ENCODE measurements at regions not wholly inside any gene's neighbourhood (a gene's known extent, or its start where the extent isn't known, plus 50 kb on each side); places are given as distances from the start of the nearest gene placed in this dataset.

- no peak for DNase-seq
These were observed 767.9 kb upstream of the ID2 start for GRCh38 chr2:7913974-7914373.

- no peak for DNase-seq
These were observed 766.4 kb upstream of the ID2 start for GRCh38 chr2:7915302-7916091.

- DNase-seq: no peak
These were observed 765.2 kb upstream of the ID2 start for GRCh38 chr2:7916670-7917069.

GRCh38 chr2:7919510-7919909 lies 762.3 kb upstream of the ID2 start:
- no peak for DNase-seq

- DNase-seq: no peak
These were observed 757.7 kb upstream of the ID2 start for GRCh38 chr2:7924023-7924762.

GRCh38 chr2:7925506-7925905 lies 756.4 kb upstream of the ID2 start:
- DNase-seq: no peak

GRCh38 chr2:7927691-7928090 lies 754.2 kb upstream of the ID2 start:
- no peak for DNase-seq

- no peak for DNase-seq
These were observed 752.6 kb upstream of the ID2 start for GRCh38 chr2:7929281-7929680.

- no peak for DNase-seq
These were observed 750.8 kb upstream of the ID2 start for GRCh38 chr2:7930800-7931635.

GRCh38 chr2:7931808-7932207 lies 750.0 kb upstream of the ID2 start:
- no peak for DNase-seq

GRCh38 chr2:7933672-7934071 lies 748.2 kb upstream of the ID2 start:
- no peak for DNase-seq

- no peak for DNase-seq
These were observed 747.4 kb upstream of the ID2 start for GRCh38 chr2:7934476-7934875.

GRCh38 chr2:7937082-7937481 lies 744.8 kb upstream of the ID2 start:
- no peak for DNase-seq

GRCh38 chr2:7940723-7941122 lies 741.1 kb upstream of the ID2 start:
- no peak for DNase-seq

GRCh38 chr2:7943446-7943845 lies 738.4 kb upstream of the ID2 start:
- no peak for DNase-seq

GRCh38 chr2:7945026-7945425 lies 736.8 kb upstream of the ID2 start:
- no peak for DNase-seq

GRCh38 chr2:7950035-7950612 lies 731.7 kb upstream of the ID2 start:
- DNase-seq: no peak

GRCh38 chr2:7951001-7951400 lies 730.9 kb upstream of the ID2 start:
- DNase-seq: no peak

- DNase-seq: no peak
These were observed 730.4 kb upstream of the ID2 start for GRCh38 chr2:7951490-7951889.

- DNase-seq: no peak
These were observed 729.7 kb upstream of the ID2 start for GRCh38 chr2:7952046-7952745.

- no peak for DNase-seq
These were observed 728.7 kb upstream of the ID2 start for GRCh38 chr2:7953195-7953594.

GRCh38 chr2:7954234-7954633 lies 727.6 kb upstream of the ID2 start:
- DNase-seq: no peak
